SK-N-SH (cell line): ENCODE measurements at regions not wholly inside any gene's neighbourhood (a gene's known extent, or its start where the extent isn't known, plus 50 kb on each side); places are given as distances from the start of the nearest gene placed in this dataset.

ENCODE experiments used
- CTCF ChIA-PET: fragments of 300-600, 350-600 bp; formaldehyde crosslinking; extraction: SDS; loops from one replicate; lab custom pipeline; 2021; lab: Yijun Ruan, JAX
- POLR2A ChIA-PET: fragments of 350-600 bp; sonication (Branson Sonifier 250); formaldehyde crosslinking; extraction: SDS; loops from one replicate; lab custom pipeline; 2020; ENCODE audit warnings: antibody characterized with exemption, inconsistent platforms; lab: Yijun Ruan, JAX
- DNase-seq: peaks from one replicate; pipeline ENCODE4 v3.0.0; 2012
- H2AFZ ChIP-seq: fragments of 200-600 bp; sonication (generic); 2 replicates; pipeline ENCODE4 v1.8.1; 2016; ENCODE audit warnings: antibody characterized with exemption, mild to moderate bottlenecking, low read depth
- H3F3A ChIP-seq: fragments of 200-600 bp; sonication (generic); replicated peaks from 2 replicates; pipeline ENCODE3; 2016; ENCODE audit warnings: antibody characterized with exemption, mild to moderate bottlenecking; ENCODE audit not compliant: insufficient read depth
- H3K27ac ChIP-seq, 2 experiments: fragments of 200-500 bp in 1 of 2; fragments of 200-600 bp in 1 of 2; sonication (Bioruptor generic) in 1 of 2; sonication (generic), shearing (Covaris generic) in 1 of 2; 2 replicates each; pipeline versions ENCODE4 v1.5.1 to v1.6.1; 2014 to 2016; ENCODE audit warnings: low read depth in 2 of 2, inconsistent platforms in 1 of 2, low read length in 1 of 2, mild to moderate bottlenecking in 1 of 2, mixed read lengths in 1 of 2
- H3K27me3 ChIP-seq: fragments of 200-600 bp; sonication (generic), shearing (Covaris generic); 2 replicates; pipeline ENCODE4 v1.6.1; 2016; ENCODE audit warnings: mixed run types; ENCODE audit not compliant: insufficient read depth
- H3K36me3 ChIP-seq, 2 experiments: fragments of 200-500 bp in 1 of 2; fragments of 200-600 bp in 1 of 2; sonication (Bioruptor generic) in 1 of 2; sonication (generic) in 1 of 2; replicated peaks in 1 of 2; 2 replicates each; pipeline versions ENCODE3 to v1.5.1; 2014 to 2016; ENCODE audit warnings: low read length in 1 of 2, mild to moderate bottlenecking in 1 of 2; ENCODE audit not compliant: insufficient read depth in 2 of 2, control insufficient read depth in 1 of 2
- H3K4me1 ChIP-seq, 2 experiments: fragments of 200-500 bp in 1 of 2; fragments of 200-600 bp in 1 of 2; sonication (Bioruptor generic) in 1 of 2; sonication (generic), shearing (Covaris generic) in 1 of 2; 2 replicates each; pipeline versions ENCODE4 v1.5.1 to v1.6.1; 2014 to 2016; ENCODE audit warnings: low read depth in 1 of 2, low read length in 1 of 2, mixed run types in 1 of 2; ENCODE audit not compliant: insufficient read depth in 2 of 2, control insufficient read depth in 1 of 2
- H3K4me2 ChIP-seq: fragments of 200-600 bp; sonication (generic), shearing (Covaris generic); 2 replicates; pipeline ENCODE4 v1.6.1; 2017; ENCODE audit warnings: mixed run types
- H3K4me3 ChIP-seq, 2 experiments: fragments of 200-500 bp in 1 of 2; fragments of 200-600 bp in 1 of 2; sonication (Bioruptor generic) in 1 of 2; sonication (generic), shearing (Covaris generic) in 1 of 2; 2 replicates each; pipeline versions ENCODE4 v1.5.1 to v1.8.1; 2014 to 2016; ENCODE audit warnings: low read depth in 2 of 2, inconsistent platforms in 1 of 2, low read length in 1 of 2, mild to moderate bottlenecking in 1 of 2, mixed read lengths in 1 of 2, moderate library complexity in 1 of 2
- H3K79me2 ChIP-seq: fragments of 200-600 bp; sonication (generic); 2 replicates; pipeline ENCODE4 v1.8.1; 2017; ENCODE audit warnings: mild to moderate bottlenecking; ENCODE audit not compliant: insufficient read depth
- H3K9ac ChIP-seq: fragments of 200-600 bp; sonication (generic); 2 replicates; pipeline ENCODE4 v1.6.1; 2017; ENCODE audit warnings: mixed run types
- H3K9me2 ChIP-seq: fragments of 200-600 bp; sonication (generic); 2 replicates; pipeline ENCODE4 v1.6.1; 2017; ENCODE audit warnings: mixed run types
- H3K9me3 ChIP-seq: fragments of 200-600 bp; sonication (generic); 2 replicates; pipeline ENCODE4 v1.6.1; 2017; ENCODE audit warnings: mixed run types, mild to moderate bottlenecking, moderate library complexity
- H4K20me1 ChIP-seq: fragments of 200-600 bp; sonication (generic); 2 replicates; pipeline ENCODE4 v1.6.1; 2017; ENCODE audit warnings: mild to moderate bottlenecking, mixed run types; ENCODE audit not compliant: insufficient read depth
- CTCF ChIP-seq: fragments of 200-600 bp; sonication (generic); IDR thresholded peaks from 2 replicates; pipeline ENCODE4 v1.6.1; 2017; ENCODE audit warnings: antibody characterized with exemption, mild to moderate bottlenecking, moderate library complexity
- EP300 ChIP-seq, 2 experiments: IDR thresholded peaks; 2 replicates each; pipeline versions ENCODE4 v1.4.0 to v1.6.1; 2012; ENCODE audit warnings: borderline replicate concordance in 1 of 2, low read depth in 1 of 2, low read length in 1 of 2
- EZH2phosphoT487 ChIP-seq: fragments of 200-600 bp; sonication (generic); IDR thresholded peaks from 2 replicates; pipeline ENCODE4 v1.6.1; 2017; ENCODE audit warnings: low read depth, mixed run types, mild to moderate bottlenecking, antibody characterized with exemption, moderate library complexity, borderline replicate concordance
- FOXJ3 ChIP-seq: sonication (generic); formaldehyde crosslinking; IDR thresholded peaks from 2 replicates; pipeline ENCODE4 v1.5.1; 2020; ENCODE audit warnings: mild to moderate bottlenecking, missing genetic modification reagents
- FOXM1 ChIP-seq: IDR thresholded peaks from 2 replicates; pipeline ENCODE4 v1.4.0; 2012; ENCODE audit warnings: low read depth, mild to moderate bottlenecking
- GATA2 ChIP-seq: sonication (generic); formaldehyde crosslinking; IDR thresholded peaks from 2 replicates; pipeline ENCODE4 v1.5.0; 2020; ENCODE audit warnings: mild to moderate bottlenecking, missing genetic modification reagents
- JUND ChIP-seq: IDR thresholded peaks from 2 replicates; pipeline ENCODE4 v1.4.0; 2012
- MAX ChIP-seq: IDR thresholded peaks from 2 replicates; pipeline ENCODE4 v1.4.0; 2012; ENCODE audit warnings: low read depth
- NFIC ChIP-seq: IDR thresholded peaks from 2 replicates; pipeline ENCODE4 v1.4.0; 2012; ENCODE audit warnings: borderline replicate concordance
- REST ChIP-seq: IDR thresholded peaks from 2 replicates; pipeline ENCODE4 v1.6.1; 2012; ENCODE audit warnings: mild to moderate bottlenecking, low read depth, low read length, moderate library complexity
- RFX5 ChIP-seq: IDR thresholded peaks from 2 replicates; pipeline ENCODE4 v1.6.1; 2012; ENCODE audit warnings: mild to moderate bottlenecking, improper control_type of control experiment, low read length
- RXRA ChIP-seq: IDR thresholded peaks from 2 replicates; pipeline ENCODE4 v1.4.0; 2012; ENCODE audit warnings: low read depth, mild to moderate bottlenecking, borderline replicate concordance
- TAF1 ChIP-seq: IDR thresholded peaks from 2 replicates; pipeline ENCODE4 v1.6.1; 2012; ENCODE audit warnings: low read depth, mild to moderate bottlenecking, low read length, moderate library complexity, borderline replicate concordance
- TCF12 ChIP-seq: IDR thresholded peaks from 2 replicates; pipeline ENCODE4 v1.4.0; 2012
- TEAD4 ChIP-seq: IDR thresholded peaks from 2 replicates; pipeline ENCODE4 v1.4.0; 2012; ENCODE audit warnings: mild to moderate bottlenecking, borderline replicate concordance; ENCODE audit not compliant: insufficient read depth
- USF1 ChIP-seq: IDR thresholded peaks from 2 replicates; pipeline ENCODE4 v1.4.0; 2012; ENCODE audit warnings: low read depth, borderline replicate concordance
- WGBS: methylation state at CpG from one replicate; pipeline ENCODE4 v1.1.6; 2017; ENCODE audit warnings: low lambda C conversion rate; 5-methylcytosine and 5-hydroxymethylcytosine counted together

GRCh38 chr6:50939931-50940330 is 121.3 kb downstream of the TFAP2B start:
- H3K4me2 ChIP-seq: no peak overlapping the region
- WGBS: 57% methylated on average over 1 of the region's 1 CpG
- H3K4me1 ChIP-seq: peaks cover 0 to 21% of the 10 kb centered on the region in 2 experiments; a peak in 3 of 4 replicates
- H4K20me1 ChIP-seq: no peaks in the 10 kb centered on the region
- TF ChIP-seq EP300 (IDR thresholded peaks at IDR 0.05; ENCODE audit: borderline replicate concordance in 1 of 2, low read depth in 1 of 2, low read length in 1 of 2) (no peak), RFX5 (no peak), FOXJ3 (no peak), EZH2phosphoT487 (no peak), REST (no peak), MAX (no peak), CTCF (no peak), JUND (no peak), TEAD4 (no peak), RXRA (no peak), TAF1 (no peak), TCF12 (no peak), USF1 (no peak), GATA2 (CRISPR knock-in tag) (no peak), FOXM1 (no peak), NFIC (no peak)
- TF ChIP-seq, all 33 proteins: peak for 0
- ChIA-PET POLR2A (no interaction called here), CTCF (no interaction called here)
- H2AFZ ChIP-seq: no peak overlapping the region
- no peaks in the 10 kb centered on the region for H3K79me2 ChIP-seq
- no peak for DNase-seq
- H3K4me3 ChIP-seq: no peak overlapping the region
- no peak overlapping the region for H3K9ac ChIP-seq
- no peaks in the 10 kb centered on the region for H3K9me3 ChIP-seq
- H3K9me2 ChIP-seq: no peaks in the 10 kb centered on the region
- no peaks in the 10 kb centered on the region for H3F3A ChIP-seq
- no peaks in the 10 kb centered on the region for H3K36me3 ChIP-seq
- H3K27ac ChIP-seq: no peak overlapping the region
- H3K27me3 ChIP-seq: no peaks in the 10 kb centered on the region
